Nephron progenitor cell (in vitro differentiated cells): ENCODE measurements at regions not wholly inside any gene's neighbourhood (a gene's known extent, or its start where the extent isn't known, plus 50 kb on each side); places are given as distances from the start of the nearest gene placed in this dataset.

Experiments
- DNase-seq: peaks from one replicate; pipeline ENCODE4 v3.0.0; 2021
- H3K27ac Mint-ChIP-seq: 2 replicates; pipeline ENCODE4 v1.8.0; 2021; ENCODE audit warnings: mild to moderate bottlenecking, moderate library complexity, mixed read lengths
- H3K27me3 Mint-ChIP-seq: 2 replicates; pipeline ENCODE4 v1.8.0; 2021; ENCODE audit warnings: mild to moderate bottlenecking, low read depth, mixed read lengths; ENCODE audit not compliant: poor library complexity
- H3K36me3 Mint-ChIP-seq: 2 replicates; pipeline ENCODE4 v1.8.0; 2021; ENCODE audit warnings: low read depth, mixed read lengths
- H3K4me1 Mint-ChIP-seq: 2 replicates; pipeline ENCODE4 v1.8.0; 2021; ENCODE audit warnings: mixed read lengths
- H3K4me3 Mint-ChIP-seq: 2 replicates; pipeline ENCODE4 v1.8.0; 2021; ENCODE audit warnings: mild to moderate bottlenecking, moderate library complexity, mixed read lengths
- H3K9me3 Mint-ChIP-seq: 2 replicates; pipeline ENCODE4 v1.8.0; 2021; ENCODE audit warnings: mild to moderate bottlenecking, moderate library complexity, mixed read lengths
- TF ChIP-seq, protein P1 (sequence below): fragments of 200-600 bp; sonication (generic); IDR thresholded peaks from 2 replicates; pipeline ENCODE4 v1.5.0; 2021; ENCODE audit warnings: antibody characterized with exemption

DNA sequence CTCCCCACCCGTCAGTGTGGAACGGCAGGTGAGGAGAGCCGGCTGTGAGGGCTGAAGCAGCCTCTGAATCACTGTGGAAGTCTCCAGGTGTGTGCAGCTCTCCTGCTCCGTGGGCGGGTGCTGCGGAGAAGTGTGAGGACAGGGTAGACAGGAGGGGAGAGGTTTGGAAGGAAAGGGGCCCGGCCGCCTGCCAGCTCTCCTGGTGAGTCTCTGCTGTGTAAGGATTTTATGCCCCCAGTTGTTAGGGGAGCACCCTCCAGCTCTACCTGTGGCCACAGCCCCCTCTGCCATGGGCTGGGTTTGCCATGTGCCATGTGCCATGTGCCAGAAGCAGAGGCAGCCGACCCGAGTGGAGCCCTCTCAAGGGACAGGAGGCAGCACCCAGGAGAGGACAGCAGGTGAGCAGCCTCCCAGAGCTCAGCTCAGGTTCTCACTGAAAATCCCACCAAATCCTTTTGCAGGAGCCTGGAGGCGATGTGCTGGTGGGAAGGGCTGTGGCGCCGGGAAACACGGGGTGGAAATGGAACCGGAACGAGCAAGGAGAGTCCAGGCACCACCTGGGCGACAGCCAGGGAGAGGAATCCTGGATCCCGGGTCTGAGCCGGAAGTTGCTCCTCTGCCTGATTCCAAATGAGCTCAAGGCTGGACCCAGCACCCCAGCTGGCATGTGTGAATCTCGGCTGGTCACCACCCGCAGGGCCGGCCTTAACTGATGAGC, 804.4 kb downstream of the BRD1 start:
- no peak overlapping the region for H3K27ac Mint-ChIP-seq
- DNase-seq = no peak
- H3K27me3 Mint-ChIP-seq = peaks cover 10% of the 10 kb centered on the region
- H3K9me3 Mint-ChIP-seq = no peaks in the 10 kb centered on the region
- H3K4me3 Mint-ChIP-seq = no peak overlapping the region
- TF ChIP-seq, protein P1, sequence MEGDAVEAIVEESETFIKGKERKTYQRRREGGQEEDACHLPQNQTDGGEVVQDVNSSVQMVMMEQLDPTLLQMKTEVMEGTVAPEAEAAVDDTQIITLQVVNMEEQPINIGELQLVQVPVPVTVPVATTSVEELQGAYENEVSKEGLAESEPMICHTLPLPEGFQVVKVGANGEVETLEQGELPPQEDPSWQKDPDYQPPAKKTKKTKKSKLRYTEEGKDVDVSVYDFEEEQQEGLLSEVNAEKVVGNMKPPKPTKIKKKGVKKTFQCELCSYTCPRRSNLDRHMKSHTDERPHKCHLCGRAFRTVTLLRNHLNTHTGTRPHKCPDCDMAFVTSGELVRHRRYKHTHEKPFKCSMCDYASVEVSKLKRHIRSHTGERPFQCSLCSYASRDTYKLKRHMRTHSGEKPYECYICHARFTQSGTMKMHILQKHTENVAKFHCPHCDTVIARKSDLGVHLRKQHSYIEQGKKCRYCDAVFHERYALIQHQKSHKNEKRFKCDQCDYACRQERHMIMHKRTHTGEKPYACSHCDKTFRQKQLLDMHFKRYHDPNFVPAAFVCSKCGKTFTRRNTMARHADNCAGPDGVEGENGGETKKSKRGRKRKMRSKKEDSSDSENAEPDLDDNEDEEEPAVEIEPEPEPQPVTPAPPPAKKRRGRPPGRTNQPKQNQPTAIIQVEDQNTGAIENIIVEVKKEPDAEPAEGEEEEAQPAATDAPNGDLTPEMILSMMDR = no peak
- H3K4me1 Mint-ChIP-seq = no peaks in the 10 kb centered on the region
- no peaks in the 10 kb centered on the region for H3K36me3 Mint-ChIP-seq

DNA sequence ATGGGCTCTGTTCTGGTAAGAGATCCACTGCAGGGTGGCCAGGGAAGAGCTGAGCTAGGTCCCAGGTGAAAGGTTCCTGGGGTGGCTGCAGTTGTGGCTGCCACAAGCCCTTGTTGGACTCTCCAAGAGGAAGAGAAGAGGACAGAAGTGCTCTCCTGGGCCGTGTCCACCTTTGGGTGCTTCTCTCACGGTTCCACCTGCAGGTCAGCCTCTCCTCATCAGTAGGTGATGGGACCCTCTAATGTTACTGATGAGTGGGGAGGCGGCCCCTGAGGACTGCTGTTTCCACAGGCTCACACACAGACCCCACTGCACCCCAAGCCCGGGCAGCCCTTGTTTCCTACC, 804.9 kb downstream of the BRD1 start:
- TF ChIP-seq, protein P1 = no peak
- peaks cover 10% of the 10 kb centered on the region for H3K27me3 Mint-ChIP-seq
- H3K9me3 Mint-ChIP-seq = no peaks in the 10 kb centered on the region
- DNase-seq = no peak
- H3K4me1 Mint-ChIP-seq = peaks cover under 1% of the 10 kb centered on the region
- H3K36me3 Mint-ChIP-seq = no peaks in the 10 kb centered on the region
- H3K4me3 Mint-ChIP-seq = no peak overlapping the region
- H3K27ac Mint-ChIP-seq = no peak overlapping the region

DNA sequence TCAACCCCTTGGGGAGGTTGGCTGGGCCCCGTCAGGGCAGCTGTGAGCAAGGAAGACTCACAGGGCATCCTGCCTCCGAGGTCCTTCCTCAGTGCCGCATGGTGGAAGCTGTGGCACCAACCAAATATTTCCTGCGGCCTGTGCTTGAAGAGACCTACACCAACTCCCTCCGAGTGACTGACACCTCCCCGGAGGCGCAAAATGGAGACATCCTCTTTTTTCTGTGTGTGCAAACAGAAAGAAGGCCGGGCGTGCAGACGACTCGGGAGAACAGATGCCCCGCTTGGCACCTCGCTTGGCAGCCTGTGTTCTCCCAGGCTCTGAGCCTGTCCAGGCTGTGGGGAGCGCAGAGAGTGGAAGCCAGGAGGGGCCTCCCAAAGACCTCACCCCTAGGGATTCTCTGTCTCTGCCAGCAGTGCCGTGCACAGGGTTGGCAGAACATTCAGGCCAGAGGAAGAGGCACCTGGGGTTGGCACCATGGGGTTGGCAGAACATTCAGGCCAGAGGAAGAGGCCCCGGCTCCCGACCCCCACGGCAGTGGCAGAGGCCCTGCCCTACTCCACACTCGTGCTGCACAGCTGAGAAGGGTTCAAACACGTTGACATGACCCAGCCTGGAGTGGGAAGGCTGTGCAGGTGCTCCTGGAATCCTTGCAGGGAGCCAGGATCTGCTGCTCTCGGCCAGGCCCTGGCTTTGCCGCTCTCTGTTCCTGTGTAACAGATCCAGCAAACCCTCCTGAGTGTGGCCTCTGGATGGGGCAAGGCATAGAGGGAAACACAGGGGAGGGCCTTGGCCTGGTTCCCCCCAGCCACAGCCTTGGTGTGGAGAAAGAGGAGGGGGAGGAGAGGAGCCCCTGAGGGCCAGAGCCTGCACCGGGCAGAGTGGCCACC, 805.5 kb downstream of the BRD1 start:
- no peaks in the 10 kb centered on the region for H3K36me3 Mint-ChIP-seq
- H3K9me3 Mint-ChIP-seq = no peaks in the 10 kb centered on the region
- H3K27me3 Mint-ChIP-seq = peaks cover 7% of the 10 kb centered on the region
- peaks cover 4% of the 10 kb centered on the region for H3K4me1 Mint-ChIP-seq
- H3K4me3 Mint-ChIP-seq = no peak overlapping the region
- no peak for DNase-seq
- H3K27ac Mint-ChIP-seq = no peak overlapping the region
- TF ChIP-seq, protein P1 = no peak

DNA sequence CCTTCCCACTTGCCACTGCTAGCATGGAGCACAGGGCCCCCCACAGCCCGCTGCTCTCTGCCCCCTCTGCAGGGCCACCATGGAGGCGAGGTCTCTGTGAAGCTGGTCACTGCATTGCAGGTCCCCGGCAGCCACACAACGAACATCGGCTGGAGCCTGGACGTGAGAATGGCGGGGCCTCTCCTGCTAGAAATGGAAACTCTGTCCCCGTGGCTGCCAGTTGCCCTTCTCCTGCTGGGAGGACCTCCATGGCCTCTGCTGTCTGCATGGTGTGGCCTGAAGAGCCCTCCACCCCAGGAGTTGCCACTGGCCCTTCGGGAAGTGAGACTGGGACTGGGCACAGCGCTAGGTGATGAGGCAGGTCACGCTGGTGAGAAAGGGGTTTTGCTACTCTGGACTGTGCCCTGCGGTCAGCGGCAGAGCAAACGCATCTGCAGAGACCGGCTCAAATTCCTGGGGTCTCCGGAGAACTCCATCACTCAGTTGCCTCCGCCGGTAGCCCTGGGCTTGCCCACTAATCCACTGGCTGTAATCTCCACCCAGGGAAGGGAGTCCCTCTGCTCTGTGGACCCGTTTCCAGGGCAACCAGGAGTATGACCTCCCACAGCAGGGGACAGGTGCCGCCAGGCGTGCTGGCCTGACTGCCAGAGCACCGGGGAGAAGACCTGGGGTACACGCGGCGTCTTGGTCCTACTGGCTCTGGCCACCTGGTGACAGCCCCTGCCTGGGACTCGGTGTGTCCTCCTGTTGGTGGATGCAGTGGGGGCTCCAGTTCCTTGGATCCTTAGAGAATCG, 806.3 kb downstream of the BRD1 start:
- DNase-seq = no peak
- H3K36me3 Mint-ChIP-seq = no peaks in the 10 kb centered on the region
- TF ChIP-seq, protein P1 = no peak
- H3K4me3 Mint-ChIP-seq = no peak overlapping the region
- peaks cover 4% of the 10 kb centered on the region for H3K4me1 Mint-ChIP-seq
- peaks cover 7% of the 10 kb centered on the region for H3K27me3 Mint-ChIP-seq
- no peaks in the 10 kb centered on the region for H3K9me3 Mint-ChIP-seq
- H3K27ac Mint-ChIP-seq = no peak overlapping the region

DNA sequence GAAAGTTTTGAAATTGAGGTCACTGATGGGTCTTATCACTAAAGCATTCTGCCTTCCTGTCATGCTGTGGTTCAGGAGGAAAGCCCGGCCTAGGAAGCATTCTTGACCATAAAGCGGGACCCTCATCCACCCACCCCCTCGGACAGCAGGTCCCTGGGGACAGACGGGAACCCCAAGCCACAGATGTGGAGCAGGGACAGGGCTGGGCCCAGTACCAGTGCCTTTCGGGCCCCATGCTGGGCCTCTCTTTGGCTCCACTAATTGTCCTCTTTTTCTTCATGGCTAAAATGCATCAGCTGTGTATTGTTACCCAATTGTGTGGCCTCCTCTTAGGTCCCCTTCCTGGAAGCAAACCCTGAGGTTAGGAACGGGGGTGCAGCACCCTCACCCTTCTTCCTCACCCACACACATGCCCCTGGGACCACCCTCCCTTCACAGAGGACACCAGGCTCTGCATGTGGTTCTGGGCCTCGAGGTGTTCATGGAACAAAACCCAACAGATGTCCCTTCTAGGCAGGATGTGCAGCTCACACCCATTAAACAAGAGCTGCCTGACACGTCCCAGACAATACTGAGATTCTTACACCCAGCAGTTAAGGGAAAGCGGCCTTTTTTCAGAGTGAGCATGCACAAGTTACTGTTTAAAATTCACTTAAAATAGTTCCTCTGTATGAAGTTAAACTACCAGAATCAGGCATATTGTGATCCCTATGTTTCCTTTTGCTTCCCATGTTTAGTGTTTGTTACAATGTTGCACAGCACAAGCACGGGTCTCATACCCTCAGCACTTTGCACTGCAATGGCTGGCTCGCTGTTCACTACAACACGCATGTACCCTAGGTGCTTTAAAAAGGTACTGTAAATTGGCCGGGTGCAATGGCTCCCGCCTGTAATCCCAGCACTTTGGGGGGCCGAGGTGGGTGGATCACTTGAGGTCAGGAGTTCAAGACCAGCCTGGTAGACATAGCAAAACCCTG, 807.6 kb downstream of the BRD1 start:
- Mint-ChIP-seq H3K4me1 (peaks cover 9% of the 10 kb centered on the region), H3K27ac (peak overlapping the region; percentile 59), H3K36me3 (no peaks in the 10 kb centered on the region), H3K27me3 (peaks cover 10% of the 10 kb centered on the region), H3K9me3 (no peaks in the 10 kb centered on the region), H3K4me3 (no peak overlapping the region)
- TF ChIP-seq, protein P1 = no peak
- DNase-seq = no peak
